ENCODE measurements at regions not wholly inside any gene's neighbourhood (a gene's known extent, or its start where the extent isn't known, plus 50 kb on each side); places are given as distances from the start of the nearest gene placed in this dataset.

GRCh38 chr3:72548461-72548860 lies 299.8 kb downstream of the SHQ1 start:
- TF ChIP-seq CTCF (IDR thresholded peaks at IDR 0.05), result no peak
- TF ChIP-seq ZFX (IDR thresholded peaks at IDR 0.05; ENCODE audit: borderline replicate concordance), result no peak
